HS-5 (cell line): ENCODE measurements at regions not wholly inside any gene's neighbourhood (a gene's known extent, or its start where the extent isn't known, plus 50 kb on each side); places are given as distances from the start of the nearest gene placed in this dataset.
"Not testable (repeated sequence)": the region's sequence is repeated elsewhere in the genome, so short reads cannot be mapped to it uniquely, and the experiment has no call there.

ENCODE experiments used
- DNase-seq: peaks from one replicate; pipeline ENCODE4 v3.0.0-alpha.2; 2012; ENCODE audit warnings: low read depth

DNA sequence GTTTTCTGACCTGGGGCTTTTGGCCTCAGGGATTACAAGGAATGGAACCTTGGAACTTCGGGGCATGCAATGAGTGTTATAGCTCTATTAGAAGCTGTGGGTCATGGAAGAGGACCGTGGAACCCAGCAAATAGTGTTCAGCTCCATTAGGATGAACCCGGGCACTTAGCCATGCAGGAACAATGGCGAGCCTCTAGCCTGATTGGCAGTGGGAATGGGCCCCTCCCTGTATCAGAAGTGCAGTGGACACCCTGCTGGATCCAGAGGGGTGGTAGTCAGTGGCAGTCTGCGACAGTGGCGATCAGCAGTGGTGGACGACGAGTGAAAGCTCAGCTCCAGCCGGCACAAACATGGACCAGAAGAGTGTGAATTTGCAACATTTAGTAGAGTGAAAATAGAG lies 315.4 kb upstream of the TECRL start:
- DNase-seq: no peak

DNA sequence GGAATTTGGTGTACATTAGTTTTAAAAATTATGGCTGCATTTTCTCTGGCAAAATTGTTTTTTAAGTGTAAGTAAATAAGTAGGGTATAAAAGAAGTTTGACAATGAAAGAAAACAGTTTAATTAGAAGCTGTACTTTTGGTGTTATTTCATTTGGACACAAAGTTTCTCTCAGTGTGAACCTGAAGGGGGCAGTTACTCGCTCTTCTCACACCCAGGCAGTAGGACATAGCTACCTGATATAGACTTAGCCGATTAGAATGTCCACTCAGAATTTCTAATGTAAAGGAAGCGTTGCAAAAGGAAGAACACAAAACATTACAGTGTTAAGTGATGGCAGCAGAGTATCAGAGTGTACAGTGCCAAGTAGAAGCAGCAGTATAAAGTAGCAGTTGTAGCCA lies 311.9 kb upstream of the TECRL start:
- DNase-seq: no peak

DNA sequence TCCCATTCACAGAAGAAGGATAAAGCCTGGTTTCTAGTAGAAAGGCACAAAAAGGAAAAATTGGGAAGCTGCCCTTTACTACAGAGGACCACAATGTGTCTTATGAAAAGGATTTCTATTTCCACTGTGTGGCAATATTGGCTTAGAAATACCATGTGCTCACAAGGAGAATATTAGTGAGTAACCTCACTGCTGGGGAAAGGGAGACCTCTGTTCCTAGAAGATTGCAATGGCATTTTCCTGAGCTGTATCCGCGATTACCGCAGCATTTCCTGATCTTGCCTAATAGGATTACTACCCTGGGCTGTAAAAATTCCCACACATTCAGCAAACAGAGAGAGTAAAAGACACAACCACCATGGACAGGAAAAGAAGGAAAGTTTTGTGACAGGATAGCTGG lies 308.8 kb upstream of the TECRL start:
- DNase-seq: peak; percentile 73

DNA sequence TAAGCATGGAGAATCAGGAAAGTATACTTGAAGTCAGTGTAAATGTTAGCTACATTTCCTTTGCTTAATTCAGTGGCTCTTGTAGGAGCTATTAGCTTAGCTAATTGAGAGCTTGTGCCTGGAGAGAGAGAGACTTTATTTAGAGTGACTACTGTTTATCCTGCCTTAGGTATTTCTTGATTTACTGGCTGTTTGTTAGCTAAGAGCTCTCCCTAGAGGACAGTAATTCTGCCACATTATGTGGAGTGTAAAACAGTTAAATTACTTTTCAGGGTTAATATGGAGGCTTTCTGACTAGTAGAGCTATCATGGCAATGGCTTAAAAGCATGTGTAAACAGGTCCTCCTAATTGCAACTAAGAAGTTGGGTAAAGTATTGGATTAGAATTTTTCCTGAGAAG lies 306.5 kb upstream of the TECRL start:
- DNase-seq: no peak

DNA sequence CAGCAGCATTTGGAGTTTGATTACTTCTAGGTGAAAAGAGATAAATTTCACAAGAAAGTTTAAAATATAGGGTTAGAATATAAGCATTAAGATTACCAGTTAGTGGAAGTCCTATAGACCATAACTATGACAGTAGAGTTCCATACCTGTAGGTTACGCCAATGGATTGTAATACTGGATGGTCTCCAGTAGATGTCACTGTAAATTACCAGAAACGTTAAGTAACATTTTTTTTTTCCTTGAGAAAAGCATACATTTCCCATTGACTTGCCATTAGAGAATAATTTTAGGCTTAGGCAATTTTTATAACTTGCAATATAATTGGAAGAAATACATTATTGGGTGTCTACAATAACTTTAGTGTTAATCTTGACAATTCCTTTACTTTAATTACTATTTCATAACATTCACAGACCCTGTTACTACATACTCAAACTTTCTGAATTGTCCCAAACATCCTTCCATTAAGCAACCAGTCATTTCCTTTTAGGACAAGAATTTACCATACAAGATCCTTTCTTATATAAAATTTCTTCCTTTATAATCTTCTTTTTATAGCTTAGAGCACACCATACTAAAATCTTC lies 304.1 kb upstream of the TECRL start:
- no peak for DNase-seq

DNA sequence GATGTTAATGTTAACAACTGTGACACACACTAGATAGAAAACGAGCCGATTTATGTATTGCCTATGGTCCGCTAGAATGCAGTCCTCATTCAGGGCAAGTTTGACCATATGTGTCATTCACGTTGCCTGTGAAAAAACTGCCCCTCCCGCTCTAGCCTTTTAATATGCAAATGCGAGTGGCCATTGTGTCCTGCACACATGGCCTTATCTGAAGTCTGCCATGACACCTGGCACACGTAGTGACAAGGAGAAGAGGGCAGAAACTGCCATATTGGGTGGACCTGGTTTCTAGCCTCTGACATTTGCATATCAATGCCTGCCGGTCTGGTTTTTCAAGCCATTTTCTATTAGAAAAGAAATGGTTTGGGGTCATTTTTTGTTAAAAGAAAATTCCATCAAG lies 303.3 kb upstream of the TECRL start:
- no peak for DNase-seq

DNA sequence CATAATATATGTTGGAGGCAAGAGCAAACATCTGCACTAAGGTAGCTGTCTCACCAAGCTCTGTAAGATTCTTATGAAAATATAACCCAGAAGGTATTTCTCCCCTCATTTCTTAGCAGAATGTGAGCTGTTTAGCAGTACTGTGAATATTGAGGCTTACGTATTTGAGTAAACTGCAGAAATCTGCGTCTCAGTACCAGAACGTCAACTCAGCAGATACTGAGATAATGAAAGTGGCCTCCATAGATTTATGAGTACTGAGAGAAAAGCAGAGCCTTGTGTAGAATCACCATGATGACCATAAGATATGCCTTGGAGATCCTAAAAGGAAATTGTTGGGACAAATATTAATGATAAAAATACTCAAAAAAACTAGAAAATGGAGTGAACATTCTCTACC lies 296.7 kb upstream of the TECRL start:
- no peak for DNase-seq

DNA sequence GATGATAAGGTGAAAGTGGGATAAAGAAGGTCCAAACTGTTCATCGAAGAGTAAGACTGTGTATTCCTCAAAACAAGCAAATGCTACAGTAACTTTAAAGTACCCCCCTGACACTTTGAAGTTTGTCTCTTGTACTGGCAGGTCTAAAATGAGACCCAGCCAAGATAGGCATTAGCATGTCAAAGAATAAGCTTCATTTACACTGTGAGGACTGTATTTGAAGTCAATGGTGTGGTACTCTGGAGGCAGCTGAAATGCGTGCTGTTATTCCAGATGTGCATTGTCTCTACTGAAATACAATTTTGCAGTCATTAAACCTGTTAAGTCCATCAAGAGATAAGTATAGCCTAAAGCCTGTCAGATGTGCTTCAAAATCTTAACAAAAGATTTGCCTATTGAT lies 288.9 kb upstream of the TECRL start:
- no peak for DNase-seq

DNA sequence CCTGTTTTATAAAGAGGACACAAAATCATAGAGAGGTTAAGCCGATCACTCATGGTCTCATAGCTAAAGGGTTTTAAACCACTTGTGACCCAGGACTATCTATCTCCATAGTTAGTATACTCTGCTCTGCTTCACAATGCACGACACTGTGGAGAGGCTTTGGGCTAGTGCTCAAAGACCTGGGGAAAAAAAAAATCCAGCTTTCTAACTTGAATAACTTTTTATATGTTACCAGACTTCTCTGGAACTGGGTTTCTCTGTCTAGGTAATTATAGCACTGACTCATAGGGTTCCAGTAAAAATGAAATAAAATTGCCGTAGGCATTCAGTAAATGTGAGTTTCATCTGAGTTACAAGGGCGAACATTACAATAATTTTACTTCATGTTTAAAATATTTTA lies 273.7 kb upstream of the TECRL start:
- DNase-seq: no peak

DNA sequence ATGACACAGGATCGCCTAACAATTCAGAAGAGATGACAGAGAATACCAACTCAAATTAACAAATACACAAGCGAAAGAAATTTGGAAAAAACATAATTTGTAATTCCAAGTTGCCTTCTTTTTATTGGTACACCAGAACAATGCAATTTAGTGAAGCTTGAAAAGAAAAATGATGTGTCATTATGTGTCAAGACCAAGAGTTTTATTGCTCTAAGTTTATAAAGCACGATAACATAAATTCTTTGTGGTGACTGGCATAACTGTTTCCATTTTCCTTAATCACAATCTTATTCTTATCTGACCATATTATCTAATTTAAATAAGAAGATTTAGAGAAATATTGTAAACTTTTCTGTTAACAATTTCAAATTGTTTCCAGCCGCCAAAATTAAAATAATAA lies 273.2 kb upstream of the TECRL start:
- no peak for DNase-seq

DNA sequence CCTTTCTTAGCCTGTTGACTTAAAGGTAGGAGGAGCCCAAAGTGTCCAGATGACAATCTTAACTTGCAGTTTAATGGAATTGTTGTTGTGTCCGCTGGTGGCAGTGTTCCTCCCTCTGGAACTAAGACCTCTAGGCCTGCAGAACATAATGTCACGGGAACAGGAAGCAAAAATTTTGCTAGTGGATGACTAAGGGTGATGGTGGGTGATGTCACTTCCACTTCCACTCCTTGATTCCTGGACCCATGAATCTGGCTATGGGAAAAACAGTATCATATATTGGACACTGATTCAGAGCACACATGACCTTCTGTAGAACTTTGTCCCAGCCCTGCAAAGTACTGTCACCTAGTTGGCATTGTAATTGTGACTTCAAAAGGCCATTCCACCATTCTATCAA lies 263.9 kb upstream of the TECRL start:
- not testable (repeated sequence) for DNase-seq

DNA sequence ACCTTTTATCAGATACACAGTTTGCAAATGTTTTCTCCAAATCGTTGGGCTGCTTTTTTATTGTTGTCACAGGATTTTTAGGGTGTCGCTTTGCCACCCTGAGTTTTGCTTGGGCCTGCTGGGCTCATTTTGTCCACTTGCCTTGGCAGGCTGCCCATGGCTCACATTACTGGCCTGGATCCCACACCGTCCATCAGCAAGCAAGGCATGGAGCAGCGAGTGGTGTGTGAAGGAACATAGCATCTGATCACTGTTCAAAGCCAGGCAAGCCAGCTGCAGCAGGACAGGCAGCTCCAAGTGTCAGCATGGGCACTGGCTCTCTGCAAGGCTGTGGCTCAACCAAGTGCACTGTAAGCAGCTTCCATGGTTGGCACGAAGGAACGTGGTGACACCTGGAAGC lies 261.4 kb upstream of the TECRL start:
- no peak for DNase-seq

DNA sequence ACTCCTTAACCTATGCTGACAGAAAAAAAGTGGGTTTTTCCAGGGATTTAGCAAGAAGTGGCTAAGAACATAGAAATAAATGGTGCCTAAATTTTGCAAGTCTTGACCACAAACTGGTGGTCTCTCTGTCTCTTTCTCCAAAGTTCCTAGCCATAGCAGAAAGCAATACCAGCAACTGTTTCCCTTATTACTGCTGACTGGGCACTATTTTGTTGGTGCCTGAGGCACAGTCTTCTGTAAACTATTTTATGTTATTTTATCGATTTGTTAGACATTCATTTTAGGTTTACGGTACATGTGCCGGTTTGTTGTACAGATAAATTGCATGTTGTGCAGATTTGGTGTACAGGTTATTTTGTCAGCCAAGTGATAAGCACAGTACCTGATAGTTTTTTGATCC lies 234.6 kb upstream of the TECRL start:
- DNase-seq: no peak

DNA sequence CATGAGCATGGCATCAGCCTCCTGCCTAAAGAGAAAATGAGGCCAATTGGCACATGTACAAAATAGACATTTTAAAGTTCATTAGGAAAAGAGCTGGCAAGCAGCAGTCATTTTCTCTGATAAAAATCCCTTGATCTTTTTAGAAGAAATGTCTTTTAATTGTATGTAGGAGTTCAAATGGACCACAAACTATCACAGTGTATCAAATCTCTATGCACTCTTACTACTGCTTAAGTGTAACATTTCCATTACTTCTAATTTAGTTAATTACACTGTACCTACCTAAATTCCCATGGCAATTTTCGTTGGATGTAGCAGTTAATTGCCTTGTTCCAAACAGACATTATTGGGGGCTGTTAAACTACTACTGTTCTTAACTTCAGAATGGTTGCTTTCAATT lies 233.7 kb upstream of the TECRL start:
- DNase-seq: no peak

DNA sequence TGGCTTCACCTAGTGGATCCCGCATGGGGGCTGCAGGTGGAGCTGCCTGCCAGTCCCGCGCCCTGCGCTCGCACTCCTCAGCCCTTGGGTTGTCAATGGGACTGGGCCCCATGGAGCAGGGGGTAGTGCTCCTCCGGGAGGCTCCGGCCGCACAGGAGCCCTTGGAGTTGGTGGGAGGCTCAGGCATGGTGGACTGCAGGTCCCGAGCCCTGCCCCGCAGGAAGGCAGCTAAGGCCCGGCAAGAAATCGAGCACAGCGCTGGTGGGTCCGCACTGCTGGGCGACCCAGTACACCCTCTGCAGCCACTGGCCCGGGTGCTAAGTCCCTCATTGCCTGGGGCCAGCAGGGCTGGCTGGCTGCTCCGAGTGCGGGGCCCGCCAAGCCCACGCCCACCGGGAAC lies 231.2 kb upstream of the TECRL start:
- not testable (repeated sequence) for DNase-seq

DNA sequence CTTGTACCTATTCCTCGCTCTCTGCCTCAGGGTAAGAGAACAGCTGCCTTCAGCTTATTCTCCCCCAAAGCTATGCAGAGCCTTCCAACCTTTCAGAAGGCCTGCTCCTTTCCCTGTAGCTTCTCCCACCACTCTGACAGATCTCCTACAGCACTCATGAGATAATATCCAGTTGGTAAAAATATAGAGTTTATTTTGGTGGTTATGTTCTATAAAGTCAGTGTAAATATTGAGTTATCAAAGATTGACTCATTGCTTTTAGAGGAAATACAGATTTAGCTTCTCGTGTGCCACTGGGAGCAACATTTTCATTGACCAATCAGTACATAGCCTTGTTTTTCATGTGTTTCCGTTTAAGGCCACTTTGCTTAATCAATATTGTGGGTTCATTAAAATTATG lies 216.2 kb upstream of the TECRL start:
- DNase-seq: no peak

DNA sequence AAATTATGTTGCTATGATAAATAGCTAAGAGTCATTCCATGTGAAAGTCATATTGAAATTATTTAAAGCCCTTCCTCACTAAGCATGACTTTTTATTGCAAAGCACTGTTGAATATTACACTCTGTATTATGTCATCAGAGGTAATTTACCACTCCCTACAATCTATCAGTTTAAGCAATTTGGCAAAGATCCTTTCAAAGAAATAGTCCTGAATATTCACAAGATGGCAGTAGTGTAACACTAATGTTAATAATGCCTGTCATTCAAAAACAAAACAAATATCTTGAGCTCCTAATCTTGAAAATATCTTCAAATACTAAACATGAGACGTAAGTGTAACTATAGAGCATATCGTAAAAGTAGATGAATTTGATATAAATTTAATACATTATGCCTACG lies 208.6 kb upstream of the TECRL start:
- peak; percentile 9 for DNase-seq

DNA sequence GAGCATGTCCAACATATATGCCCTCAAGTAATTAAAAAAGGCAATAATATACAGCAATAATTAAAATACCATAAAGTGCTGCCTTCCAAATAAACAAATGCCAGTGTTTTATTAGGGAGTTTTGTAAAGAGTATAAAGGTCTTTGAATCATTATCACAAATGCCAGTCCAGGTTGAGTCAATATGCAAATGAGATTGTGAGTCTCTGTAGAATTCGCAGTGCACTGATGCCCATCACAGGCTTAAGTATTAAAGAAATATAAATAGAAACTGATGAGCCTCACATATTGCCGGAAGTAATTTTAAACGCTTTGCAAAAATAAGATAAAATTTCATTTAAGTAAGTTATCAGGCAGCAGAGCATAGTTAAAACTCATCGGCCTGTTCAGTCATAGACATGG lies 205.0 kb upstream of the TECRL start:
- DNase-seq: no peak

DNA sequence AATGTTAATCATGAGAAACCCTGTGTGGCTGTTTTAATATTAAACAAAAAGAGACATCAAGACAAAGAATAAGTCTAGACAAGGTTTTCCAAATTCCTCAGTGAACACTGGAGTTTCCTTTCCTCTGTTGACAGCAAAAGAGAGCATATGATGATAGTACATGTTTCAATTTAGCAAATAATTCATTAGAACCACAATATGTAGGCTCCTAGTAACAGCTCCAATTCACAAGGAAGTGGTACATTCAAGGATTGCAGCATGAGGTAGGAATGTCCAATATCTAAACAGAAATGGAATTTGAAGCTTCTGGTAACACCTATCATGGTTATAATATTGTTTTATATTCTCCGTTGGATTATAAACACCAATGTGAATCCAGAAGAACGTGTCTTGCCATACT lies 203.8 kb upstream of the TECRL start:
- DNase-seq: no peak

DNA sequence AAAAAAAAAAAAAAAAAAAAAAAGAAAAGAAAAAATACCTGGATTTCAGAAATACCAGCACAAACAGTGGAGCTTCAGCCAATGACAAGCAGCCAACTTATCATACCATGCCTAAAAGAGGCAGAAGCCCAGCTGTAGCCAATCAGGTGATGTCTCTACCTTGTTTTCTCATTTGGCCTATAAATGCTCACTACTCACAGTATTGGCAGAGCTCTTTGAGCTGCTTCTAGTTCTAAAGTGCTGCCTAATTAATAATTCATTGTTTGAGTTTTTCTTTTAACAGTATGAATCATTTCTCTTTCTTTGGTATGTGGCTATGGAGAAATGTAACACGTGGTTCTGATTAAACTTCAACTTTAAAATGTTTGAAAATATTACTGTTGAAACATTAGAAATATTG lies 188.8 kb upstream of the TECRL start:
- DNase-seq: no peak

DNA sequence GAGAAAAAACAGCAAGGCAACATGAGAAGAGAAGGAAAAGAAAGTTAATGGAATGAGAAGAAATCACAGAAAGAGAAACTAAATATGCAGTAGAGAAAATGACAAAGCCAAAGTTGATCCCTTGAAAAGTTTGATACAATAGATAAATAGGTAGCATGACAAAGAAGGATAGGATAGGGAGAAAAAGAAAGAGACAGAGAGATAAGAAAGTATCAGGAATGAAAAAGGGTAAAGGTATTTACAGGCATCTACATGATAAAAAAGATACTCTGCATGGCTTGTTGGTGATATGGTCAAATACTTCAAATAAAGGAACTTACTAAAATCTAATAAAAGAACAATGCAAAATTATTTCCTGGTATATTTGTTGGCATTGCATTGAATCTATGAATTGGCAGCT lies 185.5 kb upstream of the TECRL start:
- DNase-seq: no peak

DNA sequence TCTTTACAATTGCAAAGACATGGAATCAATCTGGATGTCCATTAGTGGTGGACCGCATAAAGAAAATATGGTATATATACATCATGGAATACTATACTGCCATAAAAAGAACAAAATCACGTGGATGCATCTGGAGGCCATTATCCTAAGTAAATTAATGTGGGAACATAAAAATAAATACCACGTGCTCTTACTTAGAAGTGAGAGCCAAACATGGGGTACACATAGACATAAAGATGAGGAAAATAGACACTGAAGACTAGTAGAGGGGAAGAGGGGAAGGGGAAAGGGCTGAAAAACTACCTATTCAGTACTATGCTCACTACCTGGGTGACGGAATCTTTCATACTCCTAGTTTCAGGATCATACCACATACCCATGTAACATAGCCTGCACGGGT lies 179.3 kb upstream of the TECRL start:
- no peak for DNase-seq

DNA sequence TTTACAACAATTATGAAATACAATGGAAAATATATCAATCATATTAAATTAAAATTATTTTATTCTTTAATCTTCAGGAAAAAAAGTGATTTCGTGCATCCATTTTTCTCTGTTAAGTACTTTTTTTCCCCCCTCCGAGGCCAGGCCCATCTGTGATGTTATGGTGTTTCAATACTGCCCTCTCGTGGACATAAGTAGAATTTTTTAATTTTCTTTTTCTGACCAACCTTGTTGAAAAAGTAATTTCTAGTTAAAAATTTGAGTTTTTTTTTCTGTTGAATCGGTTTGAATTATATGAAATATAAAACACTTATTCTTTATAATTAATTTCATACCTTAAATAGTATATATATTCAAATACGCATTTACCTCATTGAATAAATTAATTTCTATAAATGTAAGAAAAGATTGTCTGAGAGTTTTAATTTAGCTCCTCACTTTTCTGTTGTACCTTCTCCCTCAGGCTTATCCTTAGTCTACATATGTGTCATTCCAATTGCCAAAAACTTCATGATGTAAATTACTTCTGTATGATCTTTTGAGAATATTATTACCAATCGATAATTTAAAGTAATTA lies 175.8 kb upstream of the TECRL start:
- DNase-seq: no peak

DNA sequence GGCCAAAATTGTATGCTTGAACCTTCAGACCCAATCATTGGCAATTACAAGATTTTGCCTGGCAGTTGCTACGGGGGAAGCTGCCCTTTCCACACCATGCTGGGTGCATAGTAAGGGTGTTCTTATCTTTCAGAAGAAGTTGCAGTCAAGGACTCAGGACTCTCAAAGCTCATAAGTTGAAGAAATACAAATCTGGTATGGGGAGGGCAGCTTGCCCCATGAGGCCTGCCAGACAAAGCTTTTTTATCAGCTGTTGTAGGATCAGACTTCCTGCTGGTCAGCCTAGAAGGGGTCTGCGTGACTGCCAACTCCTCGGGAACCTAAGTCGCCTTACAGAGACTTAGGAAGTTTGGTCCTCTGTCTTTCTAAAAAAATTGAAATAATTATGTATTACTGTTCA lies 174.9 kb upstream of the TECRL start:
- no peak for DNase-seq

DNA sequence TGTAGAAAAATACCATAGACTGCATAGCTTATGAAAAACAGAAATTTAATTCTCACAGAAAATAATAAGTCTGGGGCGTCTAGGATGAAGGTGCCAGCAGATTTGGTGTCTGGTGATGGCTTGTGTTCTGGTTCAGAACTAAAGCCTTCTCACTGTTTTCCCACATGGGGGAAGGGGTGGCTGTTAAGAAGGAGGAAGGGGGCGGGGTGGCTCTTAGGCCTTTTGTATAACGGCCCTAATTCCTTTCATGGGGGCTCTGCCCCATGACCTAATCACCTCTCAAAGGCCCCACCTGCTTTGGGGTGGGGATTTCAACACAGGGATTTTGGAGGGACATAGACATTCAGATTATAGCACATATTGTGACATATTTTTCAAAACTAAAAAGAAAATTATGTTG lies 173.2 kb upstream of the TECRL start:
- DNase-seq: no peak
